Non-pigmented ciliary epithelial cell (primary cell): ENCODE measurements at regions not wholly inside any gene's neighbourhood (a gene's known extent, or its start where the extent isn't known, plus 50 kb on each side); places are given as distances from the start of the nearest gene placed in this dataset.

ENCODE experiments used
- DNase-seq: peaks from one replicate; pipeline ENCODE4 v3.0.0-alpha.2; 2010; ENCODE audit warnings: low read depth

DNA sequence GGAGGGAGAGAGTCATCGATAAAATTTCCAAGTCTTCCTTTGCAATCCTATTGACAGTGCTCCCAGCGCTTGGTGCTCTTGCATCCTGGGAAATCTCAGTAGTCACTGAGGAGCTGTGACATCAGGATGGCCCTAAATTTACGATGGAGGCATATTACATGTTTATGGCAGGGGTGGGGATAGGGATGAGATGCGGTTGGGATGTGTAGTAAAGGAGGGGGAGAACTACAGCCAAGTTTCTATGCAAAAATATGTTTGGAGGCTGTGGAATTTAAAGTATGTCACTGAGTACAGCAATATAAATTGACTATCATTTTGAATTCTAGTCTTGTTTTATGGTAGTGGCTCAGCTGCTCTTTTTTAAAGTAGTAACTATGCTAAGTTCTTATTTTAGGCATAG, 544.9 kb downstream of the PKHD1 start:
- no peak for DNase-seq

DNA sequence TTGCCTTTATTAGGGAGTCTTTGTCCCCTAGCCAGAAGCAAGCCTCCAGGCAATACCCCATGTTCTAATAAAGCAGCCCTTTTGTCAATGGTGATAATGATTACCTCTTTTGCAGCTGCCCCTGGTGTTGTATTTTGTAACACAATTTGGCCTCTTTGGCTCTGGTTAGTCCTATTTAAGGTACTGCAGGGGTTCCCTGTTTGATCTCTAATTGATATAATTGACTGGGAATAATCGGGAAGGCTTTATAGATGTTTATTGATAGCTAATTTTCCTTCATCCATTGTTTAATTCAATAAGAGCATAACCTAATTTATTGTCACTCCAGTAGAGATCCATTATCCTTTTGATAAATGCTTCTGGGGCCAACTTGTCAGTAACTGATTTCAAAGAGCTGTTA, 537.2 kb downstream of the PKHD1 start:
- DNase-seq, result no peak

DNA sequence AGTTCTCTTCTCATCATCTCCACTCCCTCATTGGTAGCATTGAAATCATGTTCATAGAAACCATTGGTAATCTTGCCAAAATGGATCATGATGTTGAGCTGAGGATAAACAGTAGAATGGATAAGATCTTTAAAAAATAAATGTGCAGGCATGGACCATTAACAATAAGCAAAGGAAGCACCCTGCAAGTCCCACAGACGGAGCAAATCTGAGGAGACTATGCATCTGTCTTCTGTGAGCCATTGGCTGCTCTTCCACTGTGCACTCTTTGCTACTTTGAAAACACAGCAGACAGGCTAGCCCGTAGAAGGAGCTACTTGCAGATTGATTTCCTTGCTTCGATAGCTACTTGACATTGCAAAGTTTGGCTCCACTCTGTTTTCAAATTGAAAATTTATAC, 535.0 kb downstream of the PKHD1 start:
- no peak for DNase-seq

DNA sequence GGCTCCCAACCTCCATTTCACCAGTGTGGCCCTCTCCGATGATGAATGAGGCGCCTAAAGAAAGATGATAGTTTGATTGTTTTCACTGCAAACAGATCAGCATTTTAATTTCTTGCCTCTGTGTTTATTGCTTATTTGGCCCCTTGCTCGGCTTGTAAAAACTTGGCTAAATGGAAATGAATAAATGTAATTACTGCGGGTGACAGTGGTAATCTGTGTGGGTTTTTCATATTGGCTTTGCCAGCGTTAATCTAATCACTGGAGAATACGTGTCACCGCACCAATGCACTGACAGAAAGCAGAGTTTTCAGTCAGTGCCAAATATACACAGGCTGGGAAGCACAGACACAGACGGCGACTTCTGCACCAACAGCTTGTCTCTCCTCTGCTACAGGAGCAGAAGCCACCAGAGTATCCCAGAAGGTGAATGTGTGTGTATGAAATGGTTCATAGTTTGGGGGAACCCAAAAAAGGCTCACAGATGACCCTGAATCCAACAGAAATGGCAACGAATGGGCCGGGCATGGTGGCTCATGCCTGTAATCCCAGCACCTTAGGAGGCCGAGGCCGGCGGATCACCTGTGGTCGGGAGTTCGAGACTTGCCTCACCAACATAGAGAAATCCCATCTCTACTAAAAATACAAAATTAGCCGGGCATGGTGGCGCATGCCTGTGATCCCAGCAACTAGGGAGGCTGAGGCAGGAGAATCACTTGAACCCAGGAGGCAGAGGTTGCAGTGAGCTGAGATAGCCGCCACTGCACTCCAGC, 534.0 kb downstream of the PKHD1 start:
- no peak for DNase-seq

DNA sequence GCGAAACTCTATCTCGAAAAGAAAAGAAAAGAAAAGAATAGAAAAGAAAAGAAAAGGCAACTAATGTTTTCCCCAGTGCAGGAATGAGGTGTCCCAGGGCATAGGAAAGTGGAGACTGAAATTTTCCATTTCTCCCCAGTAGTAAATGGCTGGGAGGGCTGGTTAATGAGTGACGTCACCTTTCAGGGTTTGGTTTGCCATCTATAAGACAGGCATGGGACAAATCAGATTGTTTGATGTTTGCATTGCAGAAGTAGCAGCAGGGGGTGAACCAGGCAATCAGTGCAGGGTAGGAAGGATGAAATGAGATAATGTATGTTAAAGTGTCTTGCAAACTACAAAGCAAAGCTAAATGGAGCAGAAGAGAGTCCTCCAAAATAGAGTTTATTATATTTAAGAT, 533.4 kb downstream of the PKHD1 start:
- no peak for DNase-seq

DNA sequence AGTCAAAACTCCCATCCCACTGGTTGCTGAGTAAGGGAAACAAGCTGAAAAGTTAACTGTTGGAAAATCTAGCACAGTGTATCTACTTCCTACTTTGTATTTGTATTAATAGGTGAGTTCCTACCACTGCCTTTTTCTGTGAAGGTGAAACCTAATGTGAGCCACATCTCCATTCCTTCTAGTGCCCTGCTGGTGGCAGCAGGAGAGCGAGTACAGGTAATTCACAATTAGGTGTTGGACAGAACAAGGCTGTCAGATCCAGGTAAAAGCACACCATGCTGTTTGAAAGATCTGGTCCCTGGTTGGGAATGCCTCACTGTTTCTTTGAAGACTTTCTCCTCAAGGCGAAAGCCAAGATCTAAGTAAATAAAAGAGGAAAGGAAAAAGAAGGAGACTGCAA, 528.4 kb downstream of the PKHD1 start:
- DNase-seq, result no peak

DNA sequence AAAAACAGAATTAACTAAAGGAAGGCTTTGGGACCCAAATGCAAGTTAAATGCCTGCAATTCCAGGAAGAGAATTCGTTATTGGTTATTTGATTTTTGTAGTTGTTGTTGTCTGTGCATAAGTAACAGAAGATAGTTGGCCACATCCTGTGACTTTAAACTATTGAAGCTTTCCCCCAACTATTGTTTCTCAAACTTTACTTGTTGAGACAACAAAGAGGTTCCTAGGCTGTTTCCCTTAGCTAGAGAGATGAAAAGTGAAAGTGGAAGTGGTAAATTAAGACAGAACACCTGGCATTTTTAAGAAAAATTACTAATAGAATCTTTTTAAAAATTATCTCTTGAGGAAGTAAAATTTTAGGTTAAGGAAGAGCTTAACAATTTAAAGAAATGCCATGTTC, 525.2 kb downstream of the PKHD1 start:
- DNase-seq, result no peak
